D721Med (cell line): ENCODE measurements at regions not wholly inside any gene's neighbourhood (a gene's known extent, or its start where the extent isn't known, plus 50 kb on each side); places are given as distances from the start of the nearest gene placed in this dataset.

Experiments used
- DNase-seq: peaks from one replicate; pipeline ENCODE4 v3.0.0; 2011; ENCODE audit warnings: low spot score; ENCODE audit not compliant: insufficient read length
- FAIRE-seq: peaks from 2 replicates; lab custom pipeline; 2011; peaks lifted over from hg19 to GRCh38; lab: Jason Lieb, UNC
- TF ChIP-seq, protein P1 (sequence below): IDR thresholded peaks from 2 replicates; pipeline ENCODE4 v1.5.1; 2012; ENCODE audit warnings: mild to moderate bottlenecking, control low read depth; ENCODE audit not compliant: insufficient read depth; ENCODE audit errors: missing control alignments

DNA sequence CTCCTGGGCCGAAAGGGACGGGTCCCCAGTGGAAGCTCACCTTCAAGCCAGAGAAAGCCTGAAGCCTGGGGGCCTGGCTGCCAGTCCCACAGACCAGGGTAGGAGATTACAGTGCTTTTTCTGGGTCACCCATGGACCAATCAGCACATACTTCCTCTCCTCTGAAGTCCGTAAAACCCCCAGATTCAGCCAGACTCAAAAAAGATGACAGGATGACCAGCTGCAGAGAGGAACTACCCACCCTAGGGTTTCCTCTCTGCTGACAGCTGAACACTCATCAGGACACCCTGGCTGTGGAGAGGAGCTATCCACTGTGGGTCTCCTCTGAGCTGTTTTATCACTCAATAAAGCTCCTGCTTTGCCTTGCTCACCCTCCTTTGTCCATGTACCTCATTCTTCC, 78.0 kb downstream of the SAMD9 start:
- no peak for FAIRE-seq
- no peak for DNase-seq
- TF ChIP-seq, protein P1, sequence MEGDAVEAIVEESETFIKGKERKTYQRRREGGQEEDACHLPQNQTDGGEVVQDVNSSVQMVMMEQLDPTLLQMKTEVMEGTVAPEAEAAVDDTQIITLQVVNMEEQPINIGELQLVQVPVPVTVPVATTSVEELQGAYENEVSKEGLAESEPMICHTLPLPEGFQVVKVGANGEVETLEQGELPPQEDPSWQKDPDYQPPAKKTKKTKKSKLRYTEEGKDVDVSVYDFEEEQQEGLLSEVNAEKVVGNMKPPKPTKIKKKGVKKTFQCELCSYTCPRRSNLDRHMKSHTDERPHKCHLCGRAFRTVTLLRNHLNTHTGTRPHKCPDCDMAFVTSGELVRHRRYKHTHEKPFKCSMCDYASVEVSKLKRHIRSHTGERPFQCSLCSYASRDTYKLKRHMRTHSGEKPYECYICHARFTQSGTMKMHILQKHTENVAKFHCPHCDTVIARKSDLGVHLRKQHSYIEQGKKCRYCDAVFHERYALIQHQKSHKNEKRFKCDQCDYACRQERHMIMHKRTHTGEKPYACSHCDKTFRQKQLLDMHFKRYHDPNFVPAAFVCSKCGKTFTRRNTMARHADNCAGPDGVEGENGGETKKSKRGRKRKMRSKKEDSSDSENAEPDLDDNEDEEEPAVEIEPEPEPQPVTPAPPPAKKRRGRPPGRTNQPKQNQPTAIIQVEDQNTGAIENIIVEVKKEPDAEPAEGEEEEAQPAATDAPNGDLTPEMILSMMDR: no peak

DNA sequence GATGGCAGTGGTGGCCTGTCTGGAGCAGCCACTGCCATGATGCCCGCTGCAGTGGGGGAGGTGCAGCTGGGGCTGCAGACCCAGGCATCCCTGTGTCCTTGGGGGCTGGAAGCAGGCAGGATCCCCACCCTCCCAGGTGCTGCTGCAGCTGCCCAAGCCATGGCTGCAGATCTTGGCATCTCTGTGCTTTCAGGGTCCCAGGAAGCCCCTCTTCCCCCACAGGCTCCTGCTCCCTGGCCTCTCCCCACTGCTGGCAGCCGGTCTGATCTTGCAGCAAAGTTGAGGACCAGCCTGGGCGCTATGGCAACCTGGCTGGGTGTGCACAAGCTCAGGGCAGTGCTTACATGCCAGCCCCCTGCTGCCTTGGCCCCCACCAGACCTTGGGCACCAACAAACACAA, 78.5 kb downstream of the SAMD9 start:
- FAIRE-seq: no peak
- TF ChIP-seq, protein P1: no peak
- no peak for DNase-seq

DNA sequence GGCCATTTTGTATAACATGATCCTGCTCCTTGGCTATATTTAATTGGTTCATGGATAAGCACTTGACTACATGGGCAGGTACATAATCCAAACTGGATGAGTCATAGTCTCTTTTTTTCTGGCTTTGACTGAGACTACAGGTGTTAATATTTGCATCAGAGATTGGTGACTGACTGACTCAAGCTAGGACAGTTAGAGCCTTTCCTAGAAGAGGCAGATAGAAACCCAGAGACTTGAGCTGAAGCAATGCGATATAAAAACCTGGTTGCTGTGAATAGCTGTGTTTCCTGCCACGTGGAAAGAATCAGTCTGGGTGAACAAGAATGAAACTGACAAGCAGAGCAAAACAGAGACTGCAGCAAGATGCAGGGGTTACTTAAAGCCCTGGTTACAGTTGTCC, 81.0 kb downstream of the SAMD9 start:
- FAIRE-seq (no peak), DNase-seq (no peak)
- TF ChIP-seq, protein P1: no peak

DNA sequence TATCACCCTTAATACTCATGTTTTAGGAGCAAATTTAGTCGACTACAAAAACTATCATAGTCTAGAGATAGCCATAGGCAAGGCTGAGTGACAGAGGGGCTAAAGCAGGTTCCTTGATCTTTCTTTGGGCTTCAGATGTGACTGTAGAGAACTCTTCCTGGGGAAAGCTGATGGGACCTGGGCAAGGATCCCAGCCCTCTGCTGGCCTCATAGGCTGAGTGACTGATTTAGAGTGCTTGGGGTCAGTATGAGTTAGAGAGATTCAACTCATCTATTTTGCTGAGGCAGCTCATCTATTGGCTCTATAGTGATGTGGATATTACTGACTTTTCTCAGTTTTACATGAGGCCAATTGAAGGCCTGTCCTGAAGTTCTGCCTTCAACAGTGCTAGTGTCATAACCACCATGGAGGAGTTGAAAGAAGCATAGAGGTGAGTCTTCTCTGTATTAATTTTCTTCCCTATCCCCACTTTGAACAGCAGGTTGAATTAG, 81.6 kb downstream of the SAMD9 start:
- DNase-seq: no peak
- FAIRE-seq: no peak
- TF ChIP-seq, protein P1: no peak

DNA sequence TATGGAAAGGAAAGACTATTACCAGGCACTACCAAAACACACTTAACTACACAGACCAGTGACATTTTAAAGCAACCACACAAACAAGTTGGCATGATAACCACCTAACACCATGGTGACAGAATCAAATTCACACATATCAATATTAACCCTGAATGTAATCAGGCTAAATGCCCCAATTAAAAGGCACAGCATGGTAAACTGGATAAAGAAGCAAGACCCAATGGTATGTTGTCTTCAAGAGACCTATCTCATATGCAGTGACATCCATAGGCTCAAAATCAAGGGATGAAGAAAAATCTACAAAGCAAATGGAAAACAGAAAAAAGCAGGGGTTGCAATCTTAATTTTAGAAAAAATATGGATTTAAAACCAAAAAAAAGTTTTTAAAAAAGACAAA, 86.0 kb downstream of the SAMD9 start:
- DNase-seq (no peak), FAIRE-seq (no peak)
- TF ChIP-seq, protein P1: no peak

DNA sequence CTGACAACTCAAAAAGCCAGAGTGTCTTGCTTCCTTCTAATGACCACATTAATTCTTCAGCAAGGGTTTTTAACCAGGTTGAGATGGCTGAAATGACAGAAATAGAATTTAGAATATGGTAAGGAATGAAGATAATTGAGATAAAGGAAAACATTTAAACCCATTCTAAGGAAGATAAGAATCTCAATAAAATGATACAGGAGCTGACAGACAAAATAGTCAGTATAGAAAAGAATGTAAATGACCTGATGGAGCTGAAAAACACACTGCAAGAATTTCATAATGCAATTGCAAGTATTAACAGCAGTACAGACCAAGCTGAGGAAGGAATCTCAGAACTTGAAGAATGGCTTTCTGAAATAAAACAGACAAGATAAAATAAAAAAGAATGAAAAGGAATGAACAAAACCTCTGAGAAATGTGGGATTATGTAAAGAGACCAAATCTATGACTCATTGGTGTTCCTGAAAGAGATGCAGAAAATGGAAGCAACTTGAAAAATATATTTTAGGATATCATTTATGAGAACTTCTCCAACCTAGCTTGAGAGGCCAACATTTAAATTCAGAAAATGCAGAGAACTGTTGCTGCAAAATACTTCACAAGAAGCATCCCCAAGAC, 87.1 kb downstream of the SAMD9 start:
- TF ChIP-seq, protein P1: no peak
- DNase-seq (no peak), FAIRE-seq (no peak)

DNA sequence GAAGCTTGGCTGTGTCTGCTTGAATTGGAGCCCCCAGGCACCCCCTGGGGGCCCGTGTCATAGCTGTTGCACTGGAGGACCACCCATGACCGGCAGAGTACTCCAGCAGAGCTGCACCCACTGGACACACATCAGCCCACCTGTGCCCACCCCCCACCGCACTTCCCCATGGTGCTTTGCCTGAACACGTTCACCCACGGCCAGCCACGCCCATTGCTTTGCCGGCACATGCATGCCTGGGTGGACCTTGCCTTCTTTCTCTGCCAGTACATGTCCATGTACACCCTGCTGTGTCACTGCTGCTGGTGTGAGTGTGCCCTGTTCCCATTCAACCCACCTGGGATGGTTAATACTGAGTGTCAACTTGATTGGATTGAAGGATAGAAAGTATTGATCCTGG, 88.7 kb downstream of the SAMD9 start:
- FAIRE-seq: no peak
- TF ChIP-seq, protein P1: no peak

More for the DNA sequence above, 88.7 kb downstream of the SAMD9 start:
- no peak for DNase-seq
